ENCODE measurements at regions not wholly inside any gene's neighbourhood (a gene's known extent, or its start where the extent isn't known, plus 50 kb on each side); places are given as distances from the start of the nearest gene placed in this dataset.
"Not testable (repeated sequence)": the region's sequence is repeated elsewhere in the genome, so short reads cannot be mapped to it uniquely, and the experiment has no call there.

DNA sequence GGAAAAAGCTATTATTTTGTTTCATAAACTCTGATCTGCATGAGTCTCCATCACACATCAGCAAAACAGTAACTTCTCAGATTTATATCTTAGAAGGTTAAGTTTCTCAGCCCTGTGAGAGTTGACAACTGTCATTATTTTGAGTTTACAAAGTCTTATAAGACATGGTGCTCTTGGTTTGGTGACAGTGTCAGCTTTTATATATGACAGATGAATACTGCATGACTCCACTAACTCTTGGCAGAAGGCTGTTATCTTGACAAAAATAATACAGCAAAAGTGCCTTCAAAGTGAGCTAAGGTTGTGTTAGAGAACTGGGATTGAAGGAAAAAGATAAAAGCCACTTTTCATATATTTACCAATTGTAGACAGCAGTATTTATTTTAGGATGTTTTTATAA is 528.4 kb upstream of the SOX9 start:
- no peak for TF ChIP-seq CTCF (IDR thresholded peaks at IDR 0.05)
- H3K27ac ChIP-seq, result no peak overlapping the region
- no peak for ATAC-seq
- no peak for DNase-seq
- no peaks in the 10 kb centered on the region for H3K9me3 ChIP-seq
- no peaks in the 10 kb centered on the region for H3K27me3 ChIP-seq (ENCODE audit: low read depth)
- intact Hi-C loops (cut with DNase I), result no loop called here
- H3K4me1 ChIP-seq, result no peaks in the 10 kb centered on the region
- no peak overlapping the region for H3K4me3 ChIP-seq
- H3K36me3 ChIP-seq, result no peaks in the 10 kb centered on the region

- Histone ChIP-seq H3K27me3 (ENCODE audit: low read depth) (no peaks in the 10 kb centered on the region), H3K27ac (no peak overlapping the region), H3K9me3 (no peaks in the 10 kb centered on the region), H3K4me1 (no peaks in the 10 kb centered on the region), H3K36me3 (no peaks in the 10 kb centered on the region), H3K4me3 (no peak overlapping the region)
- TF ChIP-seq CTCF (IDR thresholded peaks at IDR 0.05), result no peak
- DNase-seq (no peak), ATAC-seq (no peak)
- intact Hi-C loops (cut with DNase I), result no loop called here
Measured at GRCh38 chr17:71593078-71593477, 527.7 kb upstream of the SOX9 start.

- intact Hi-C loops (cut with DNase I); ATAC-seq; H3K27me3 ChIP-seq (ENCODE audit: low read depth): not testable (repeated sequence)
Measured at GRCh38 chr17:71599583-71599982, 521.2 kb upstream of the SOX9 start.

GRCh38 chr17:71600137-71600789 is 520.6 kb upstream of the SOX9 start:
- no peaks in the 10 kb centered on the region for H3K9me3 ChIP-seq
- H3K27me3 ChIP-seq (ENCODE audit: low read depth), result no peaks in the 10 kb centered on the region
- DNase-seq (no peak), ATAC-seq (no peak)
- intact Hi-C loops (cut with DNase I), result no loop called here
- no peak overlapping the region for H3K27ac ChIP-seq
- TF ChIP-seq CTCF (IDR thresholded peaks at IDR 0.05), result no peak
- no peak overlapping the region for H3K4me3 ChIP-seq
- H3K4me1 ChIP-seq, result no peaks in the 10 kb centered on the region
- no peaks in the 10 kb centered on the region for H3K36me3 ChIP-seq

More at GRCh38 chr17:71599583-71599982, 521.2 kb upstream of the SOX9 start:
- H3K27ac ChIP-seq, H3K36me3 ChIP-seq, H3K9me3 ChIP-seq, H3K4me3 ChIP-seq, DNase-seq, H3K4me1 ChIP-seq: not testable (repeated sequence)

DNA sequence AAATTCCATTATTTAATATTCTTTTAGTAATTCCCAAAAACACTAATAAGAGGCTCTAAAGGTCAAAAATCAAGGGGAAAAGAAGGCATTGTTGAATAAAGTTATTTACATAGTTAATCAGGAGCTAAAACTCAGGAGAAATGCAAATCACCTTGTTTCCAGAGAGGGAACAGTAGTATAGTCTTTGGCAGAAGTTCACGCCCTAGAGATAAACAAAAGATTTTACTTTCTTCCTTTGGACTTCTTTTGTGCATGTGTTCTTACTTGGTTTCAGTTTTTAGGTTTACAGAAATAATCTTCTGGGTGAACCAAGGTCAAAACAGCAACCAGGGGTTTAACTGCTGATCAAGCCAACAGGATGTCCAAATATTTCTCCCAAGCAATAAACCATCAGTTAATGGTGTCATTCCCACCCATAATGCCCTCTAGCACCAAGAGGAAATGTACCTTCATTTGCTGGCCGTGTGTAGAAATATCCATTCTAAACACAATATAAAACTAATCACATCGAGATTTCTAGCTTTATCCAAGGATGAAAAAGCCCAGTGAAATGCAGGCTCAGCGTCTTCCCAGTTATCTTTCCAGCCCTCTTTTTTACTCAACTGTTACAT is 518.8 kb upstream of the SOX9 start:
- no peak for ATAC-seq
- intact Hi-C loops (cut with DNase I), result no loop called here
- DNase-seq, result no peak

More for the DNA sequence above, 518.8 kb upstream of the SOX9 start:
- Histone ChIP-seq H3K27ac (no peak overlapping the region), H3K4me3 (no peak overlapping the region), H3K9me3 (no peaks in the 10 kb centered on the region), H3K4me1 (no peaks in the 10 kb centered on the region), H3K36me3 (no peaks in the 10 kb centered on the region), H3K27me3 (ENCODE audit: low read depth) (no peaks in the 10 kb centered on the region)
- TF ChIP-seq CTCF (IDR thresholded peaks at IDR 0.05), result no peak

Measured in lower lobe of right lung (tissue), 2 donors.